Astrocyte (in vitro differentiated cells and primary cell): ENCODE measurements at regions not wholly inside any gene's neighbourhood (a gene's known extent, or its start where the extent isn't known, plus 50 kb on each side); places are given as distances from the start of the nearest gene placed in this dataset.

ENCODE experiments used
- DNase-seq: peaks from one replicate; pipeline ENCODE4 v3.0.0-alpha.2; 2010; ENCODE audit warnings: low read depth
- FAIRE-seq: peaks from 2 replicates; lab custom pipeline; 2011; peaks lifted over from hg19 to GRCh38; lab: Jason Lieb, UNC
- H2AFZ ChIP-seq: 2 replicates; pipeline ENCODE4 v1.6.0; 2012; ENCODE audit warnings: low read depth, low read length, inconsistent platforms
- H3K27ac ChIP-seq: 2 replicates; pipeline ENCODE4 v1.5.1; 2011; ENCODE audit warnings: low read depth, low read length, inconsistent platforms
- H3K27me3 ChIP-seq: 2 replicates; pipeline ENCODE4 v1.6.0; 2011; ENCODE audit warnings: low read length, inconsistent platforms; ENCODE audit not compliant: insufficient read depth
- H3K36me3 ChIP-seq: 2 replicates; pipeline ENCODE4 v1.5.1; 2011; ENCODE audit warnings: low read length, inconsistent platforms; ENCODE audit not compliant: insufficient read depth
- H3K4me1 ChIP-seq: 2 replicates; pipeline ENCODE4 v1.5.1; 2011; ENCODE audit warnings: low read length, inconsistent platforms; ENCODE audit not compliant: insufficient read depth
- H3K4me2 ChIP-seq: 2 replicates; pipeline ENCODE4 v1.6.0; 2012; ENCODE audit warnings: low read length, inconsistent platforms
- H3K4me3 ChIP-seq: 2 replicates; pipeline ENCODE4 v1.5.1; 2011; ENCODE audit warnings: low read depth, mild to moderate bottlenecking, low read length, inconsistent platforms; ENCODE audit not compliant: insufficient read depth
- H3K79me2 ChIP-seq: 2 replicates; pipeline ENCODE4 v1.6.0; 2012; ENCODE audit warnings: mild to moderate bottlenecking, low read length, inconsistent platforms; ENCODE audit not compliant: insufficient read depth
- H3K9ac ChIP-seq: 2 replicates; pipeline ENCODE4 v1.6.0; 2012; ENCODE audit warnings: mild to moderate bottlenecking, low read length, inconsistent platforms
- H3K9me3 ChIP-seq: 2 replicates; pipeline ENCODE4 v1.5.1; 2012; ENCODE audit warnings: low read depth, mild to moderate bottlenecking, low read length, inconsistent platforms; ENCODE audit not compliant: insufficient read depth
- H4K20me1 ChIP-seq: 2 replicates; pipeline ENCODE4 v1.6.0; 2012; ENCODE audit warnings: low read length, inconsistent platforms; ENCODE audit not compliant: insufficient read depth
- H3K27ac Mint-ChIP-seq: one replicate; pipeline ENCODE4 v1.8.0; 2021; ENCODE audit warnings: mild to moderate bottlenecking, mixed read lengths; ENCODE audit not compliant: unreplicated experiment
- H3K27me3 Mint-ChIP-seq: one replicate; pipeline ENCODE4 v1.8.0; 2021; ENCODE audit warnings: low read depth, mixed read lengths; ENCODE audit not compliant: unreplicated experiment
- H3K36me3 Mint-ChIP-seq: one replicate; pipeline ENCODE4 v1.8.0; 2021; ENCODE audit warnings: low read depth, mixed read lengths; ENCODE audit not compliant: unreplicated experiment
- H3K4me1 Mint-ChIP-seq: one replicate; pipeline ENCODE4 v1.8.0; 2021; ENCODE audit warnings: low read depth, mixed read lengths; ENCODE audit not compliant: unreplicated experiment
- H3K4me3 Mint-ChIP-seq: one replicate; pipeline ENCODE4 v1.8.0; 2021; ENCODE audit warnings: mild to moderate bottlenecking, moderate library complexity, mixed read lengths; ENCODE audit not compliant: unreplicated experiment
- H3K9me3 Mint-ChIP-seq: one replicate; pipeline ENCODE4 v1.8.0; 2021; ENCODE audit warnings: mild to moderate bottlenecking, mixed read lengths; ENCODE audit not compliant: unreplicated experiment
- CTCF ChIP-seq: IDR thresholded peaks from 2 replicates; pipeline ENCODE4 v1.5.1; 2011; ENCODE audit warnings: low read depth, mild to moderate bottlenecking, inconsistent platforms, low read length, moderate library complexity; ENCODE audit not compliant: insufficient read depth
- EZH2 ChIP-seq: IDR thresholded peaks from 2 replicates; pipeline ENCODE4 v1.6.1; 2012; ENCODE audit warnings: mild to moderate bottlenecking, low read length, inconsistent platforms; ENCODE audit not compliant: insufficient read depth

GRCh38 chr4:11342401-11342800 is 86.3 kb downstream of the HS3ST1 start:
- Histone ChIP-seq H3K36me3 (no peaks in the 10 kb centered on the region), H3K9me3 (no peaks in the 10 kb centered on the region), H3K4me2 (no peak overlapping the region), H2AFZ (no peak overlapping the region), H3K4me1 (no peaks in the 10 kb centered on the region), H3K27ac (no peak overlapping the region), H4K20me1 (no peaks in the 10 kb centered on the region), H3K4me3 (no peak overlapping the region), H3K79me2 (no peaks in the 10 kb centered on the region), H3K27me3 (no peaks in the 10 kb centered on the region), H3K9ac (no peak overlapping the region)
- no peaks in the 10 kb centered on the region for H3K36me3 Mint-ChIP-seq
- DNase-seq: no peak
- H3K4me3 Mint-ChIP-seq: no peak overlapping the region
- H3K4me1 Mint-ChIP-seq: no peaks in the 10 kb centered on the region
- H3K27me3 Mint-ChIP-seq: peaks cover 19% of the 10 kb centered on the region
- FAIRE-seq: no peak
- H3K27ac Mint-ChIP-seq: no peak overlapping the region
- TF ChIP-seq EZH2 (no peak), CTCF (no peak)
- no peaks in the 10 kb centered on the region for H3K9me3 Mint-ChIP-seq

GRCh38 chr4:11341337-11342043 is 87.2 kb downstream of the HS3ST1 start:
- Mint-ChIP-seq H3K27ac (no peak overlapping the region), H3K27me3 (peaks cover 18% of the 10 kb centered on the region), H3K36me3 (no peaks in the 10 kb centered on the region), H3K9me3 (peaks cover 1% of the 10 kb centered on the region), H3K4me3 (no peak overlapping the region), H3K4me1 (no peaks in the 10 kb centered on the region)
- H3K9ac ChIP-seq: no peak overlapping the region
- no peaks in the 10 kb centered on the region for H4K20me1 ChIP-seq
- no peak overlapping the region for H2AFZ ChIP-seq
- FAIRE-seq (no peak), DNase-seq (no peak)
- no peaks in the 10 kb centered on the region for H3K4me1 ChIP-seq
- H3K27ac ChIP-seq: no peak overlapping the region
- TF ChIP-seq EZH2 (no peak), CTCF (no peak)
- no peaks in the 10 kb centered on the region for H3K9me3 ChIP-seq
- no peak overlapping the region for H3K4me2 ChIP-seq
- H3K79me2 ChIP-seq: no peaks in the 10 kb centered on the region
- no peaks in the 10 kb centered on the region for H3K36me3 ChIP-seq
- H3K4me3 ChIP-seq: no peak overlapping the region
- H3K27me3 ChIP-seq: no peaks in the 10 kb centered on the region

GRCh38 chr4:11338956-11339782 is 89.5 kb downstream of the HS3ST1 start:
- Mint-ChIP-seq H3K27me3 (peaks cover 14% of the 10 kb centered on the region), H3K9me3 (peaks cover 4% of the 10 kb centered on the region), H3K27ac (no peak overlapping the region), H3K4me1 (no peaks in the 10 kb centered on the region), H3K4me3 (no peak overlapping the region), H3K36me3 (no peaks in the 10 kb centered on the region)
- Histone ChIP-seq H3K27ac (no peak overlapping the region), H3K9ac (no peak overlapping the region), H2AFZ (no peak overlapping the region), H3K4me3 (no peak overlapping the region), H3K4me1 (no peaks in the 10 kb centered on the region), H3K4me2 (no peak overlapping the region), H3K36me3 (no peaks in the 10 kb centered on the region), H3K27me3 (no peaks in the 10 kb centered on the region), H4K20me1 (no peaks in the 10 kb centered on the region), H3K79me2 (no peaks in the 10 kb centered on the region), H3K9me3 (no peaks in the 10 kb centered on the region)
- TF ChIP-seq EZH2: no peak
- TF ChIP-seq CTCF: no peak
- FAIRE-seq: no peak
- no peak for DNase-seq
